Activated CD4-positive, alpha-beta T cell treated with anti-CD3 and anti-CD28 coated beads, Interleukin-2, amount 50 U/mL, for 16 hours (primary cell): ENCODE measurements at regions not wholly inside any gene's neighbourhood (a gene's known extent, or its start where the extent isn't known, plus 50 kb on each side); places are given as distances from the start of the nearest gene placed in this dataset.
A peak's percentile ranks its signal among the peaks of the same experiment; 100 is the strongest.
"Not testable (repeated sequence)": the region's sequence is repeated elsewhere in the genome, so short reads cannot be mapped to it uniquely, and the experiment has no call there.

ENCODE experiments used
- DNase-seq: peaks from one replicate; pipeline ENCODE4 v3.0.0-alpha.2; 2020

DNA sequence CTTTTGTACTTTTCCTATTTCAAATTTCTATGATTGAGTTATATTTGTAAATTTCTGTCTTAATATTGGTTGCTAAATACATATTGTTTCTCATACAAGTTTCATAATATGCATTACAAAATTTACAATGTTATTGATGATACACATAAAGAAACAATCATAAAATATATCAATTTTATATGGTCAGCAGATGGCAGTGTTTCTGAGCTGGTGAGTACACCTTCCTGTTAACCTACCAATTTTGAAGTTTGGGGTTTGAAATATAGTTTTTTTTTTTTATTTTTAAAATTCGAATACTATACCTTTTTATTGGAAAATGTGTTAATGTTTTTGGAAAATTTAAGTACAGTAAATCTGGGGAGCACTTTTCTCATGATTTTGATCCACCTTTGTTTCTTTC is 1953.1 kb upstream of the ADGRL3 start:
- DNase-seq, result no peak

- no peak for DNase-seq
These were observed 1951.8 kb upstream of the ADGRL3 start for GRCh38 chr4:59248313-59248712.

GRCh38 chr4:59249110-59249509 is 1951.0 kb upstream of the ADGRL3 start:
- DNase-seq, result no peak

DNA sequence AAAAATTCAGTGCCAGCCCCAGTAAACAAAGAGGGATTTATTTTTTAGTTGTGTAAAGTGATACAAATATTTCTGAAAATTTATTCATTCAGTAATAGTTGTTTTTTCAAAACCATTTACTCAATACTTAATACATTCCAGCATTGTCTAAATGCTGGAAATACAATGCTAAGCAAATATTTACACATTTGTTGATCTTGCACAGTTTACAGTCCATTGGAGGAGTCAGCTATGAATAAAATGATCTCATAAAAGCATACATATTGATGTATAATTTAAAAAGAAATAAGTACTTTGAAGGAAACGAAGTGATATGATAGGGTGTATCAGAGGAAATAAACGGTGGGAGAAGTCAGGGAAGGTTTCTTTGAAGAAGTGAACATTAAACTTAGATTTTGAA is 1942.1 kb upstream of the ADGRL3 start:
- DNase-seq, result no peak

- no peak for DNase-seq
These were observed 1892.5 kb upstream of the ADGRL3 start for GRCh38 chr4:59307609-59308008.

DNA sequence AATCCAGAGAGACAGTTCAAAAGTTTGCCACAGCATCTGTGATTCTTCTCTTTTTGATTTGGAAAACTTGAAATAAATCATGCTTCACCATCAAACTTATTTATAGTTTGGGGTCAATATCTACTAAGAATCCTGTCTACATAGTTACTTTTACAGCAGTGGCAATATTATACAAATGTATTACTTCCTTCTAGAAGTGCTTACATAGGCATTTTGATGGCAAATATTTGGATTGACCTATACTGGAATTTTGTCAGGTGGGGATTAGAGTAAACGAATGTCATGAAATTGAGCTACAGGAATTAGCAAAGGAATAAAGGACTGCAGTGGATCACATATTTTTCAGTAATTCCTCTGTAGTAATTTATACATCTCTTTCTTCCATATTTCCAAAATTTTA is 1885.5 kb upstream of the ADGRL3 start:
- no peak for DNase-seq

- no peak for DNase-seq
These were observed 1860.5 kb upstream of the ADGRL3 start for GRCh38 chr4:59339631-59340030.

DNA sequence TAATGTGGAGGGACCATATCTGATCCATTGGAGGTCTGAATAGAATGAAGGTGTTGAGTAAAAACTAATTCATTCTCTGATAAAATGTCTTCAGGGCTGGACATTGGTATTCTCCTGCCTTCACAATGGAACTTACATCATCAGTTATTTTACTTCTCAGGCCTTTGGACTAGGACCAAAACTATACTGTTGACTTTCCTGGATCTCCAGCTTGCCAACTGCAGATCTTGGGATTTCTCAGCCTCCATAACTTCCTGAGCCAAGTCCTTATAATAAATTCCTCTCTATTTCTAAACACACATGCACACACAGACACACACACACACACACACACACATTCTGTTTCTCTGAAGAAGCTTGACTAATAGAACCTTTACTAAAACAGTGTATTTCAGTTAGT is 1858.6 kb upstream of the ADGRL3 start:
- DNase-seq, result no peak

- no peak for DNase-seq
These were observed 1851.2 kb upstream of the ADGRL3 start for GRCh38 chr4:59348949-59349348.

- DNase-seq, result no peak
These were observed 1830.9 kb upstream of the ADGRL3 start for GRCh38 chr4:59369229-59369628.

- no peak for DNase-seq
These were observed 1825.7 kb upstream of the ADGRL3 start for GRCh38 chr4:59374416-59374815.

GRCh38 chr4:59380841-59381366 is 1819.2 kb upstream of the ADGRL3 start:
- no peak for DNase-seq

- DNase-seq, result no peak
These were observed 1818.5 kb upstream of the ADGRL3 start for GRCh38 chr4:59381591-59381990.

DNA sequence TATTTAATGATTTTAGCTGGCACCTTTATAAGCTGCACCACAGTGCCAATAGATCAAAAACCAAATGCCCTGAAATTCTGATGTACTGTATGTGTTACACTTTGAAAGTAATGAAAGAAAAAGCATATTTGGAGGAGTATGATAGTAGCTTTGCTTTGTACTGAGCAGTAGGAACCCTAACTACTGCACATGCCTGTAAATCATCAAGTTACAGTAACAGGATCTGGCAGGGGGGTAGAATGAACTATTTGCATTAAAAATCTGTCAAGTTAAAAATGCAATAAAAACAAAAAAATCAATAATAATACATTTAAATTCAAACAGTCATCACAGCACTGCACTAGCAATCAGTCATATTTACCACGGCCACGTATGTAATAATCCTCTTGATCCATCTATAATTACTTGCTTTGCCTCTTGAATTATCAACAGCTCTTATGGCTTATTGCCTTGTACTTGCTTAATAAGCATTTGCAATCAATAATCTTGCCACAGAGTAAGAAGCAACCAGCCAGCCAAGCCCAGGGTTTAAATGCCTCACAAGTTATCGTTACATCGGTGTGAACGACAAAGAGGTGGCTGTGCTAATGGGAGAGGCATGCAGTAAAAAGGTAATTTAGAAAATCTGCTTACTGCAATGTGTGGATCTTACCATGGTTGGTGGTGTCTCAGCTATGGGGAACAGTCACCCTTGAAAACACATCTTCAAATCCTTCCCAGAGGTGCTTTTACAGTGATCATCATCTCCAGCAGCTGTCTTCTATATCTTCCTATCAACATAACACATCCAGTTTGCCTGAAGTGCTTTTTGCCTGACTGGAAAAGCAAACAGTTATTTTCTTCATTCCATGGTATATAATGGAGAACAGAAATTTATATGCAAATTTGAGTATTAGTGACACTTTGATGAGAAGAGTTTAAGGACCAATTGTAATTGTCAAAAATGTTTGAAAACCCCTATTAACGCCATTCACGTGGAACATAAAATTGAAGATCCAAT is 1812.1 kb upstream of the ADGRL3 start:
- DNase-seq, result no peak

DNA sequence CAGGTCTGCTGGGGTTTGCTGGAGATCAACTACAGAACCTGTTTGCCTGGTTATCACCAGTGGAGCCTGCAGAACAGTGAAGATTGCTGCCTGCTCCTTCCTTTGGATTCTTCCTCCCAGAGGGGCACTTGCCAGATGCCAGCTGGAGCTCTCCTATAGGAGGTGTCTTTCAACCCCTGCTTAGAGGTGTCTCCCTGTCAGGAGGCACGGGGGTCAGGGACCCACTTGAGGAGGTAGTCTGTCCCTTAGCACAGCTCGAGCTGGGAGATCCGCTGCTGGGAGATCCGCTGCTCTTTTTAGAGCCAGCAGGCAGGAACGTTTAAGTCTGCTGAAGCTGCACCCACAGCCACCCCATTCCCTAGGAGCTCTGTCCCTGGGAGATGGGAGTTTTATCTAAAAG is 1806.3 kb upstream of the ADGRL3 start:
- no peak for DNase-seq

GRCh38 chr4:59400334-59400733 is 1799.8 kb upstream of the ADGRL3 start:
- DNase-seq, result no peak

DNA sequence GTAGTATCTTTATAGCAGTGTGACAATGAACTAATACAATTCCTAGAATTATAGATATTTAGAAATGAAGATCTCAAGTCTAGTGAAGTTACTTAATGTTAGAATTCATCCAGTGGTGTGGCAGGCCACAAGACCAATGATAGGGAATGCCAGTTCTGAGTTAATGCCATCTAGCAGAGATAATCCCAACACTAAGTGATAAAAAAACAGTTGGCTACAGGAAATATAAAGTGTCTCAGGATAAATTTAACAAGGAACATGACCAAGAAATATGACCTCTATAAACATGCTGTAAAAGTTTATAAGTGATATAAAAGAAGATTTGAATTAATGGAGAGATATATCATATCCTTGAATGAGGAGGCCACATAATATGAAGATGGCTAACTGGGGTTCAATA is 1790.5 kb upstream of the ADGRL3 start:
- no peak for DNase-seq

GRCh38 chr4:59412739-59413138 is 1787.4 kb upstream of the ADGRL3 start:
- DNase-seq, result peak; percentile 1

GRCh38 chr4:59455751-59456150 is 1744.4 kb upstream of the ADGRL3 start:
- no peak for DNase-seq

GRCh38 chr4:59457576-59457975 is 1742.5 kb upstream of the ADGRL3 start:
- DNase-seq, result no peak

GRCh38 chr4:59484944-59485343 is 1715.2 kb upstream of the ADGRL3 start:
- no peak for DNase-seq

DNA sequence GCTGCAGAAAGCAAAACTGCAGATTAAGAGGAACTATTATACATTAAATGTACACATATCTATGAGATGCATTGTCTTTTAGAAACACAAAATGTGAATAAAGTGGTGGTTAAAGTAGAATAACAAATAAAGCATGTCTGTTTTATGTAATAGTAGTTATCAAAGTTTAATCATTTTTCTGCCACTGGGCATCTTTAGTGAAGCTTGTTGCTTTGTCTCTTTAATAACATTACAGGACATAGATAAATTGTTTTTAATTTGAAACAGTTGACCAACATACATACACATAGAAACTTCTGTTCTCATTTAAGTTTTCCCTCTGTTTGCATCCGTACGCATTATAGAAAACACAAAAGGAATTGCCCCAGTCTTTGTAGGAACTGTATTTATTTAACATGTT is 1700.0 kb upstream of the ADGRL3 start:
- DNase-seq, result no peak

DNA sequence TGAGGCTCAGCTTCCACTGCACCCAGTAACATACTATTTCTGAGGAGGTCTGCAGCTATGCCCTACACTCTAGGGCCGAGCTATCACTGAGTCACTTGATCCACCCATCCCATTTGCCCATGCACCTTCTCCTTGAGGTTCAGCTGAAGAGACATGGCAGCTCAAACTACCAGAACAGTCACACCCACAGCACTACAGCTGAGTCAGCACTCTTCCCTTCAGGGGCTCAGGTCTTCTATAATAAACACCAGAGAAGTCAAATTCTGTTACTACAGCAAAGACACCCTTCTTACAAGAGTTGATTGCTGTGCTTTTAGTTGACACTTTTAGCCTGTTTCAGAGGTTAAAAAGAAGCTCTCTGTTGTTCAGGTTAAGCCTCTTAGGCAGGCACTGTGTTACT is 1696.4 kb upstream of the ADGRL3 start:
- DNase-seq, result no peak

GRCh38 chr4:59511809-59512208 is 1688.3 kb upstream of the ADGRL3 start:
- DNase-seq, result not testable (repeated sequence)

GRCh38 chr4:59517007-59517406 is 1683.1 kb upstream of the ADGRL3 start:
- no peak for DNase-seq
